Fibroblast of villous mesenchyme (primary cell): ENCODE measurements at regions not wholly inside any gene's neighbourhood (a gene's known extent, or its start where the extent isn't known, plus 50 kb on each side); places are given as distances from the start of the nearest gene placed in this dataset.

ENCODE experiments used
- DNase-seq: peaks from one replicate; pipeline ENCODE4 v3.0.0-alpha.2; 2010; ENCODE audit warnings: low read depth
- H3K4me3 ChIP-seq: 2 replicates; pipeline ENCODE4 v1.5.1; 2011; ENCODE audit warnings: low read depth, mild to moderate bottlenecking, low read length
- TF ChIP-seq, protein P1 (sequence below): IDR thresholded peaks from 2 replicates; pipeline ENCODE4 v1.5.1; 2012; ENCODE audit warnings: low read depth, mild to moderate bottlenecking, low read length; ENCODE audit not compliant: insufficient read depth

DNA sequence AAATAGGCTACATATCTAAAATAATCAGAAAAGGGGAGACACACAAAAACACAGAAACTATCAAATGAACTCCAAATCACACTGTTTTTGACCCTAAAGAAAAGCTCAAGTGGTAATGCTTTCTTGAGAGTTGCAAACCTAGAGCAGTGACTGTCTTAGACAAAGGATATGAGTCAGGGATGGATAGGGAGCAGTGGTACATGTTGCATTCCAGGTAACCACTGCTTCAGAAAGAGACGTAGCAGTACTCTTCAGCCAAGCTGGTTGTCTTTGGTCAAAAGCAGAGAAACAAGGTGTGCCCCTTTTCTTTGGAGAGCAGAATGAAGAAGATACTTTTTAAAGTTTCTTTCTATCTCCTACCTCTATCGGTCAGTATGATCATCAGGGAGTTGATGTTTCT, 1003.6 kb downstream of the CDH9 start:
- DNase-seq = no peak
- no peak overlapping the region for H3K4me3 ChIP-seq
- TF ChIP-seq, protein P1, sequence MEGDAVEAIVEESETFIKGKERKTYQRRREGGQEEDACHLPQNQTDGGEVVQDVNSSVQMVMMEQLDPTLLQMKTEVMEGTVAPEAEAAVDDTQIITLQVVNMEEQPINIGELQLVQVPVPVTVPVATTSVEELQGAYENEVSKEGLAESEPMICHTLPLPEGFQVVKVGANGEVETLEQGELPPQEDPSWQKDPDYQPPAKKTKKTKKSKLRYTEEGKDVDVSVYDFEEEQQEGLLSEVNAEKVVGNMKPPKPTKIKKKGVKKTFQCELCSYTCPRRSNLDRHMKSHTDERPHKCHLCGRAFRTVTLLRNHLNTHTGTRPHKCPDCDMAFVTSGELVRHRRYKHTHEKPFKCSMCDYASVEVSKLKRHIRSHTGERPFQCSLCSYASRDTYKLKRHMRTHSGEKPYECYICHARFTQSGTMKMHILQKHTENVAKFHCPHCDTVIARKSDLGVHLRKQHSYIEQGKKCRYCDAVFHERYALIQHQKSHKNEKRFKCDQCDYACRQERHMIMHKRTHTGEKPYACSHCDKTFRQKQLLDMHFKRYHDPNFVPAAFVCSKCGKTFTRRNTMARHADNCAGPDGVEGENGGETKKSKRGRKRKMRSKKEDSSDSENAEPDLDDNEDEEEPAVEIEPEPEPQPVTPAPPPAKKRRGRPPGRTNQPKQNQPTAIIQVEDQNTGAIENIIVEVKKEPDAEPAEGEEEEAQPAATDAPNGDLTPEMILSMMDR = no peak

DNA sequence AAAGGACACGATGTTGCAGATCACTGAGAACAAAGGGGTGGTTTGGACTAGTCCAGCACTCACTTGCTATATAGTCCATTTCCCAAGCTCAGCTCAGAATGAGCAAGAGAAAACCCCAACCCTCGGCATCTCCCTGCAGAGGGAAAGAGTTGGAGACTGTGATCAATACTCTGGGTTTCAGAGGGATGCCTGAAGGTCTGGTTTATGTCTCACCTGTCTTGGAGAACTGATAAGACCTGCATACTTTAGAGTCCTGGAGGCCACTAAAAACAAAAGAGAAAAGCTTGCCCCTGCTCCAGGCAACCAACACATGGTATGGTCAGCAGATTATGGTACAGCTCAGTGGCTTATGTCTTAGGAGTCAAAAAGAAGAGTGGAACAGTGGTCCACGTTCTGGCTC, 1006.9 kb downstream of the CDH9 start:
- TF ChIP-seq, protein P1 = no peak
- no peak overlapping the region for H3K4me3 ChIP-seq
- no peak for DNase-seq

DNA sequence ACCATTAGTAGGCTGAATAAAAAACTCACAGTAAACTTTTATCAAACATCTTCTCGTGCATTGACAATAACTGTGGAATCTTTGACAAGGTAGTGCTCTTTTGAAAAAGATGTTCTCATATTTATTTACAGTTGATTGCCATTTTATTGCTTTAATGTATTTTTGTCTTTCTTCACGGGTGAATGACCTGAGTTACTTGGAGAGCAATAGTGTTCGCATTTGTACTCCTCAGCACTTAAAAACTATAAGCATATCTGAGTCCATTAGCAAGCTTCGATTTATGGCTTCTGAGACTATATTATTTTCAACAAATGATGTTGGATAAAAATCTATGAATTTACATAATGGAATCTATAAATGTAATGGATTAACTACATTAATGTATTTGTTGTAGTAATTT, 1012.3 kb downstream of the CDH9 start:
- TF ChIP-seq, protein P1 = no peak
- no peak for DNase-seq
- H3K4me3 ChIP-seq = no peak overlapping the region

- H3K4me3 ChIP-seq = no peak overlapping the region
- no peak for DNase-seq
- TF ChIP-seq, protein P1 = no peak
Measured at GRCh38 chr5:26024774-26025173, 1013.6 kb downstream of the CDH9 start.

GRCh38 chr5:26023361-26023760, 1015.0 kb downstream of the CDH9 start:
- H3K4me3 ChIP-seq = no peak overlapping the region
- TF ChIP-seq, protein P1 = no peak
- DNase-seq = no peak

DNA sequence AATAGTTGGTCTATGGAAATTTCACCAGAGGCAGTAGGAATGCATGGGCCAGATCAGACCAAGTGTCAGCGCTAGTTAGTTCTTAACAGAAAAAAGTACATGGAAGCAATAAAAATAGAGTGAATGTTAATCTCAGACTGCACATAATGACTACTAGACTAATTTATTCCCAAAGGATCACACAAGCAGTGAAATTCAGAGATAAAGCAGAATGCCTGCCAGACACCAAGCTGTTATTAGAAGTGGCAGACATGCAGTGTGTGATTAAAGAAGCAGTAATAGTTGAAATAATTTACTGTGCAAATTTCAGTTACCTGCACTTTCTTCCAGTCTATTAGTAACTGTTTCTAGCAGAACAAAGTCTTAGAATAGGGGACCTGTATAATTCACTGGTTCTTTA, 1024.2 kb downstream of the CDH9 start:
- H3K4me3 ChIP-seq = no peak overlapping the region
- no peak for DNase-seq
- TF ChIP-seq, protein P1 = no peak

GRCh38 chr5:26012078-26012477, 1026.3 kb downstream of the CDH9 start:
- H3K4me3 ChIP-seq = no peak overlapping the region
- DNase-seq = no peak
- TF ChIP-seq, protein P1 = no peak
